HCT116 (cell line): ENCODE measurements at regions not wholly inside any gene's neighbourhood (a gene's known extent, or its start where the extent isn't known, plus 50 kb on each side); places are given as distances from the start of the nearest gene placed in this dataset.
"Not testable (repeated sequence)": the region's sequence is repeated elsewhere in the genome, so short reads cannot be mapped to it uniquely, and the experiment has no call there.

Experiments used
- ELF1 ChIP-seq: IDR thresholded peaks from 2 replicates; pipeline ENCODE4 v1.6.1; 2012; ENCODE audit warnings: low read depth, borderline replicate concordance
- JUND ChIP-seq: IDR thresholded peaks from 2 replicates; pipeline ENCODE4 v1.6.1; 2012
- POLR2A ChIP-seq: IDR thresholded peaks from 2 replicates; pipeline ENCODE4 v1.7.0; 2011; ENCODE audit warnings: borderline replicate concordance; ENCODE audit not compliant: insufficient read depth, insufficient read length; ENCODE audit errors: extremely low read depth
- TF ChIP-seq, protein P1 (sequence below), 3 experiments: fragments of 200-600 bp in 1 of 3; sonication (generic) in 1 of 3; IDR thresholded peaks in 2 of 3; conservative IDR thresholded peaks in 1 of 3; 2 replicates each; pipeline ENCODE4 v1.5.1; 2012 to 2017; ENCODE audit warnings: low read depth in 2 of 3, low read length in 2 of 3, antibody characterized with exemption in 1 of 3, borderline replicate concordance in 1 of 3, control low read depth in 1 of 3, mild to moderate bottlenecking in 1 of 3, mixed read lengths in 1 of 3, mixed run types in 1 of 3, moderate library complexity in 1 of 3; ENCODE audit not compliant: insufficient read depth in 1 of 3

DNA sequence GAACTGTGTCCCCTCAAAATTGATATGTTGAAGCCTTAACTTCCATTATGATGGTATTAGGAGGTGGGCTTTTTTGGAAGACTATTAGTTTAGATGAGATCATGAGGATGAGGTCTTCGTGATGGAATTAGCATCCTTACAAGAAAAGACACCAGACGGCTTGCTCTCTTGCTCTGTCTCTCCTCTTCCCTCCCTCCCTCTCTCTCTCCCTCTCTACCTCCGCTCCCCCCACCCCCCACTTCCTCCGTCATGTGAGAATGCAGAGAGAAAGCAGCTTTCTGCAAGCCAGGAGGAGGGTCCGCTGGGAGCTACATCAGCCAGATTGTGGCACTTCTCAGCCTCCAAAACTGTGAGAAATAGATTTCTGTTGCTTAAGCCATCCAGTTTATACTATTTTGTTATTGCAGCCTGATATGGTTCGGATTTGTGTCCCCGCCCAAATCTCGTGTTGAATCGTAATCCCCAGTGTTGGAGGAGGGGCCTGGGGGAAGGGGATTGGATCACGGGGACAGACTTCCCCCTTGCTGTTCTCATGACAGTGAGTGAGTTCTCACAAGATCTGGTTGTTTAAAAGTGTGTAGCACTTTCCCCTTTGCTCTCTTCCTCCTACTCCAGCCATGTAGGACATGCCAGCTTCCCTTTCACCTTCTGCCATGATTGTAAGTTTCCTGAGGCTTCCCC is 76.9 kb downstream of the NPIPA8 start:
- TF ChIP-seq, protein P1, sequence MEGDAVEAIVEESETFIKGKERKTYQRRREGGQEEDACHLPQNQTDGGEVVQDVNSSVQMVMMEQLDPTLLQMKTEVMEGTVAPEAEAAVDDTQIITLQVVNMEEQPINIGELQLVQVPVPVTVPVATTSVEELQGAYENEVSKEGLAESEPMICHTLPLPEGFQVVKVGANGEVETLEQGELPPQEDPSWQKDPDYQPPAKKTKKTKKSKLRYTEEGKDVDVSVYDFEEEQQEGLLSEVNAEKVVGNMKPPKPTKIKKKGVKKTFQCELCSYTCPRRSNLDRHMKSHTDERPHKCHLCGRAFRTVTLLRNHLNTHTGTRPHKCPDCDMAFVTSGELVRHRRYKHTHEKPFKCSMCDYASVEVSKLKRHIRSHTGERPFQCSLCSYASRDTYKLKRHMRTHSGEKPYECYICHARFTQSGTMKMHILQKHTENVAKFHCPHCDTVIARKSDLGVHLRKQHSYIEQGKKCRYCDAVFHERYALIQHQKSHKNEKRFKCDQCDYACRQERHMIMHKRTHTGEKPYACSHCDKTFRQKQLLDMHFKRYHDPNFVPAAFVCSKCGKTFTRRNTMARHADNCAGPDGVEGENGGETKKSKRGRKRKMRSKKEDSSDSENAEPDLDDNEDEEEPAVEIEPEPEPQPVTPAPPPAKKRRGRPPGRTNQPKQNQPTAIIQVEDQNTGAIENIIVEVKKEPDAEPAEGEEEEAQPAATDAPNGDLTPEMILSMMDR (IDR thresholded peaks at IDR 0.05 in 2 of 3, conservative IDR thresholded peaks at IDR 0.05 in 1 of 3; ENCODE audit: borderline replicate concordance in 1 of 3, insufficient read depth in 1 of 3, low read depth in 2 of 3, low read length in 2 of 3): not testable (repeated sequence)
- not testable (repeated sequence) for TF ChIP-seq ELF1, JUND, POLR2A
